Activated naive CD8-positive, alpha-beta T cell treated with anti-CD3 and anti-CD28 coated beads, Interleukin-2, amount 50 U/mL, for 24 hours (primary cell): ENCODE measurements at regions not wholly inside any gene's neighbourhood (a gene's known extent, or its start where the extent isn't known, plus 50 kb on each side); places are given as distances from the start of the nearest gene placed in this dataset.

Experiments used
- ATAC-seq: fragments of 150-1000 bp; cut with Tn5 transposase; one replicate; pipeline ENCODE4 v1.10.0; 2021
- DNase-seq: peaks from one replicate; pipeline ENCODE4 v3.0.0; 2021
- H3K27ac Mint-ChIP-seq: one replicate; pipeline ENCODE4 v1.8.0; 2021; ENCODE audit warnings: mild to moderate bottlenecking, mixed read lengths
- H3K27me3 Mint-ChIP-seq: one replicate; pipeline ENCODE4 v1.8.0; 2021; ENCODE audit warnings: mixed read lengths
- H3K36me3 Mint-ChIP-seq: one replicate; pipeline ENCODE4 v1.8.0; 2021; ENCODE audit warnings: low read depth, mixed read lengths
- H3K4me1 Mint-ChIP-seq: one replicate; pipeline ENCODE4 v1.8.0; 2021; ENCODE audit warnings: mixed read lengths
- H3K4me3 Mint-ChIP-seq: one replicate; pipeline ENCODE4 v1.8.0; 2021; ENCODE audit warnings: mild to moderate bottlenecking, moderate library complexity, mixed read lengths
- H3K9me3 Mint-ChIP-seq: one replicate; pipeline ENCODE4 v1.8.0; 2021; ENCODE audit warnings: mixed read lengths

DNA sequence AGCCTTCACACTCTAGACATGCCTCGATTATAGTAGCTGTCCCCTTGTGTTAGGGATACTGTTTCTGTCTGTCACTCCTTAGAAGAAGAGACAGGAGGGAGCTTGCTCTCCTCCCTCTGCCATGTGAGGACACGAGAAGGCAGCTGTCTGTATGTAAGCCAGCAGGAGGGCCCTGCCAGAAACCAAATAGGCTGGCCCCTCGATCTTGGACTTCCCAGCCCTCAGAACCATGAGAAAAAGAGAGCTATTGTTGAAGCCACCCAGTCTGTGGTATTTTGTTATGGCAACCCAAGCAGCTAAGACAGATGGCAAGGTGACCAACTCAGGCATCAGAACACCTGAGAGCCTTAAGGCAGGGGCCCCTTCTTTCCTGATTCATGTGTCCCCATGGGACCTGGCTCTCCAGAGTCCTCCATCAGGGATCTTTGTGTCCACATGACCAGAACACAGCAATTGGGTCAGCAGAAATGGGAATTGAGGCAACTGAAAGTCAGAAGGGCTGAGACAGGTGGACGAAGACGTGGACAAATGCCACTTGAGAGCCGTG, 65.6 kb upstream of the NPAS1 start:
- no peak for DNase-seq
- Mint-ChIP-seq H3K27ac (peak overlapping the region; percentile 81), H3K36me3 (no peaks in the 10 kb centered on the region), H3K4me3 (no peak overlapping the region), H3K4me1 (peaks cover 69% of the 10 kb centered on the region), H3K27me3 (no peaks in the 10 kb centered on the region), H3K9me3 (no peaks in the 10 kb centered on the region)
- ATAC-seq, result no peak

DNA sequence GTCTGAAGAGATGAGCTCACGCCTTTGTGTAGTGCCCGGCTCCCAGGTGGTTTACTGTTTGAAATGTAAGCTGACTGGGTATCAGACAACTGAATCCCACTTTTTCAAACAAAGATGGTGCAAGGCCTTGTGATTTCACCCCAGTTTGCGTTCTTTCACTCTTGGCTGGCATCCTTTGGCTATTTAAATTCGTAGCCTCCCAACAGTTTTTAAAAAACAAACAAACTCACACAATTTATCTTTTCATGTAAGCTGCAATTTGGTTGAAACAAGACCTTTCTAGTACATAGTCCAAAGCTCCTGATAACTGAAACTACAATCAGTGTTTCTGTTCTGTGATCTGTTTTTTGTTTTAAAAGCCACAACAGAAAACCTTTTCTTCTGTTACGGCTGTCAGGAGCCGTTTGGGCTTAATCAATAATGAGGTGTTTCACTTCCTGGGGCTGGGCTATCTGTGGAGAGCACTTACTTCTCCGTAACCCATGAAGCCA, 65.1 kb upstream of the NPAS1 start:
- Mint-ChIP-seq H3K4me3 (peak overlapping the region; percentile 74), H3K4me1 (peaks cover 70% of the 10 kb centered on the region), H3K27me3 (no peaks in the 10 kb centered on the region), H3K36me3 (no peaks in the 10 kb centered on the region), H3K9me3 (no peaks in the 10 kb centered on the region), H3K27ac (peak overlapping the region; percentile 81)
- ATAC-seq, result no peak
- no peak for DNase-seq

DNA sequence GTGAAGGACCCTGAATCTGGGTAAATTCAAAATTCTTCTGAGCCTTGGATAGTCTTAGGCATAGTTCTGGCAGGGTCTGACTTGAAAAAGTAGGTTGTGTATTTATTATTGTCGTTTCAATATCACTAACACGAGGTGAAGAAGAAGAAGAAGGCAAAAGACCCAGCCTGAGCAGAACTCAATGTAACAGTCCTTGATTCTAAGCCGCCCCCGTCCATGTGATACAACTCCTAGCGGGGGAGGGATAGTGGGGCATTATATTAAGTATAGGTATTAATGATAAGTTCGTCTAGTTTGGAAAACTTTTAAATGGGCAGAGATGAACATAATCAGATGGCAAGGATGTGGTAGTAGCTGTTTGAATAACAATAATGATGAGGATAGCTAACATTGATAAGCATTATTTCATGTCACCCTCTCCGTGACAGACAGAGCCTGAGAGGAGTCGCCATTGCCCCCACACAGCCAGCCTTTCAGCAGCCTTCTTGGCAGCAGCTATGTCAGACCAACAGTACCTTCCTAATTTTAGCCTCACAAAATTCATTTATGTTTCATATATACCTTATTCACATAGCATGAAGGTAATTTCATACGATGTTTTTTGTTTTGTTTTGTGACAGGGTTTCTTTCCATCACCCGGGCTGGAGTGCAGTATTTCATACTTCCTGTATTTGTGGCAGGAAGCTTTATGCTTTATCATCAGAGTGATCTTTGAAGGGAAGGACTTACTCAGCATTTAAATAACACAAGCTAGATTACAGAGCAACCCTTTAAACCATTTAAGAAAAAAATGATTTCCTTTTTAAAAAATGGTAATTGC, 64.4 kb upstream of the NPAS1 start:
- H3K4me3 Mint-ChIP-seq, result peak overlapping the region; percentile 74
- H3K27me3 Mint-ChIP-seq, result no peaks in the 10 kb centered on the region
- DNase-seq (no peak), ATAC-seq (peak; percentile 78)
- H3K4me1 Mint-ChIP-seq, result peaks cover 72% of the 10 kb centered on the region
- H3K36me3 Mint-ChIP-seq, result no peaks in the 10 kb centered on the region
- peak overlapping the region; percentile 81 for H3K27ac Mint-ChIP-seq
- no peaks in the 10 kb centered on the region for H3K9me3 Mint-ChIP-seq

GRCh38 chr19:46955813-46956371, 63.7 kb upstream of the NPAS1 start:
- Mint-ChIP-seq H3K27me3 (no peaks in the 10 kb centered on the region), H3K36me3 (no peaks in the 10 kb centered on the region), H3K4me1 (peaks cover 65% of the 10 kb centered on the region), H3K9me3 (no peaks in the 10 kb centered on the region), H3K4me3 (peak overlapping the region; percentile 74), H3K27ac (peak overlapping the region; percentile 81)
- DNase-seq, result no peak
- ATAC-seq, result peak; percentile 6

GRCh38 chr19:46958532-46958931, 61.1 kb upstream of the NPAS1 start:
- peak; percentile 35 for ATAC-seq
- Mint-ChIP-seq H3K4me1 (peaks cover 66% of the 10 kb centered on the region), H3K4me3 (no peak overlapping the region), H3K27ac (peak overlapping the region; percentile 71), H3K9me3 (no peaks in the 10 kb centered on the region), H3K27me3 (no peaks in the 10 kb centered on the region), H3K36me3 (no peaks in the 10 kb centered on the region)
- DNase-seq, result no peak

DNA sequence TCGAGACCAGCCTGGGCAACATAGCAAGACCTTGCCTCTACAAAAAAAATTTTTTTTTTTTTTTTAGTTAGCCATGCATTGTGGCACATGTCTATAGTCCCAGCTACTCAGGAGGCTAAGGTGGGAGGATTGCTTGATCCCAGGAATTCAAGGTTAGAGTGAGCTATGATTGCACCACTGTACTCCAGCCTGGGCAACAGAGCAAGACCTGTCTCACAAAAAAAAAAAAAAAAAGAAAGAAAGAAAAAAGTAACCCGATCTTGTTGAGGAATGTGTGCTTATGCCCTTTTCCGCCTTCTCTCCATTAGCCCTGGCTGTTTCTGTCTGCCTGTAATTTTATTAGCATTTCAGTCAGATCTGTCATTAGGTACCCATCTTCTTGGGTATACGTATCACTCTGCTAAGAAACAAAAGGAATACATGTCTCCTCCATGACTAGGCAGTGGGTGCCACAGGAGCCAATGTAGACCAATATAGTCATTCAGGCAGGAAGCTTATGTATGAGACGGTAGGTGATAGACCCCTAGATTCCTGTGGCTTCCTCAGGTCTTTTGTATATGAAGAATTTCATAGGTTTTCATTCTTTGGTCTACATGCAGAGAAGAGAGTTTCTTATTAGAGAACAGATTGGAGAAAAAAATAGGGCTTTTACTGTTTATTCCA, 59.6 kb upstream of the NPAS1 start:
- Mint-ChIP-seq H3K27ac (no peak overlapping the region), H3K27me3 (no peaks in the 10 kb centered on the region), H3K36me3 (no peaks in the 10 kb centered on the region), H3K4me3 (no peak overlapping the region), H3K4me1 (peaks cover 53% of the 10 kb centered on the region), H3K9me3 (no peaks in the 10 kb centered on the region)
- DNase-seq, result no peak
- ATAC-seq, result no peak

DNA sequence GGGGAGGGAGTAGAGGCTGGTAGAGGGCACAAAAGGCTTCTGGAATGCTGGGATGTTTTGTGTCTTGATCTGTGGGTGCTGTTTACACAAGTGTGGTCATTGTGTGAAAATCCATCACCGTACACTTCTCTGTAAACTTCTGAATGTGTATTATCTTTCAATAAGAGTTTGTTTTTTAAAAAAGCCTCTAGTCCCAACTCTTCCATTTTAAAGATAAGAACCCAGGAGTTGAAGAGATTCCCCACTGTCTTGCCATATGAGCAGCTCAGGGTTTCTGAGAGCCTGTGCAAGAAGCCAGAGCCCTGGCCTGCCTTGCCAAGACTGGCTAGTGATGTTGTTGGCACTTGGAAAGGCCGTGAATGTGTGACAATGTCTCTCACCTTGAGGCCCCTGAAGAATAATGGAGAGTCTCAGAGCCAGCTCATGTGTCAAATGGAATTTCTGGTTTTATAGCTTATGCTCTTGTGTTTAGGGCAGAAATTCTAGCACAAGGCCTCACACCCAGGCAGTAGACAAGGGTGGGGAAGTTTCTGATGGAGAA, 57.5 kb upstream of the NPAS1 start:
- ATAC-seq (no peak), DNase-seq (no peak)
- no peaks in the 10 kb centered on the region for H3K9me3 Mint-ChIP-seq
- no peaks in the 10 kb centered on the region for H3K27me3 Mint-ChIP-seq
- H3K4me1 Mint-ChIP-seq, result peaks cover 42% of the 10 kb centered on the region
- no peak overlapping the region for H3K4me3 Mint-ChIP-seq
- peak overlapping the region; percentile 61 for H3K27ac Mint-ChIP-seq
- peaks cover 4% of the 10 kb centered on the region for H3K36me3 Mint-ChIP-seq

DNA sequence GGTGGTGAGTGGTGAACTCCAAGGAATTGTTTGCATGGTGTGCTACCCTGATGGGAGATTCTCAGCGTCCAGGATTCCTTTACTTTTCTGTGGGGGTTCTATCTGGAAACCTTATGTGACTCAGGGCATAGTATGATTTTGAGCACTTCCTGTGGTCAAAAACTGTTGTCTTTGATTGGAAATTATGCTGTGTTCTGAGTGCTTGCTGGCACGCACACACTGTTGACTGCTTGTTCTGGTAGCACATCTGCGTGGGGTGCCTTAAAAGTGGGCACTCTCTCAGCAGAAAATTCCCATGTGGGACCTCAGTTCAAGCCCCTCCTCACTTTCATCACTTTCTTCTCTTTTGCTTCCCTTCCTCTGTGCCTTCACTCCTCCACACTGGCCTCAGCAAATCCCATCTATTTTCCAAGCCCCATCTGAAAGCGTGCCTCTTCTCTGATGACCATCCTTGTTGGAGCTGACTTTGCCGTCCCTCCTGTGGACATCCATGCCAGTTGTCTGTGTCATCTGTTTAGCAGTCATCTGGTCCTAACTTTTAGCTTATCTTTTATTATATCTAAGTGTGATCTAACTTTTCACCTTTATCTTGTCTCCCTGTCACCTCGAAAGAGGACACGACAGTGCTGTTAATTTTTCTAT, 56.4 kb upstream of the NPAS1 start:
- H3K4me3 Mint-ChIP-seq, result no peak overlapping the region
- ATAC-seq (peak; percentile 31), DNase-seq (no peak)
- peaks cover 50% of the 10 kb centered on the region for H3K4me1 Mint-ChIP-seq
- H3K27ac Mint-ChIP-seq, result peak overlapping the region; percentile 74
- no peaks in the 10 kb centered on the region for H3K9me3 Mint-ChIP-seq
- no peaks in the 10 kb centered on the region for H3K27me3 Mint-ChIP-seq
- H3K36me3 Mint-ChIP-seq, result peaks cover 6% of the 10 kb centered on the region

GRCh38 chr19:46967578-46968032, 52.0 kb upstream of the NPAS1 start:
- Mint-ChIP-seq H3K36me3 (peaks cover 6% of the 10 kb centered on the region), H3K27me3 (no peaks in the 10 kb centered on the region), H3K9me3 (no peaks in the 10 kb centered on the region), H3K4me1 (peaks cover 32% of the 10 kb centered on the region), H3K4me3 (peak overlapping the region; percentile 44), H3K27ac (peak overlapping the region; percentile 67)
- DNase-seq (no peak), ATAC-seq (peak; percentile 86)
